GM12892 (cell line): ENCODE measurements at regions not wholly inside any gene's neighbourhood (a gene's known extent, or its start where the extent isn't known, plus 50 kb on each side); places are given as distances from the start of the nearest gene placed in this dataset.

ENCODE experiments used
- POLR2A ChIP-seq: IDR thresholded peaks from 2 replicates; pipeline ENCODE4 v1.6.1; 2011; ENCODE audit warnings: low read depth, low read length, control low read depth
- POLR2AphosphoS5 ChIP-seq: IDR thresholded peaks from 2 replicates; pipeline ENCODE4 v1.6.1; 2011; ENCODE audit warnings: low read depth, low read length, control low read depth

- no peak for TF ChIP-seq POLR2A
- TF ChIP-seq POLR2AphosphoS5: no peak
These were observed 412.4 kb downstream of the PCNX1 start for GRCh38 chr14:71319666-71320065.
